ENCODE measurements at regions not wholly inside any gene's neighbourhood (a gene's known extent, or its start where the extent isn't known, plus 50 kb on each side); places are given as distances from the start of the nearest gene placed in this dataset.

DNA sequence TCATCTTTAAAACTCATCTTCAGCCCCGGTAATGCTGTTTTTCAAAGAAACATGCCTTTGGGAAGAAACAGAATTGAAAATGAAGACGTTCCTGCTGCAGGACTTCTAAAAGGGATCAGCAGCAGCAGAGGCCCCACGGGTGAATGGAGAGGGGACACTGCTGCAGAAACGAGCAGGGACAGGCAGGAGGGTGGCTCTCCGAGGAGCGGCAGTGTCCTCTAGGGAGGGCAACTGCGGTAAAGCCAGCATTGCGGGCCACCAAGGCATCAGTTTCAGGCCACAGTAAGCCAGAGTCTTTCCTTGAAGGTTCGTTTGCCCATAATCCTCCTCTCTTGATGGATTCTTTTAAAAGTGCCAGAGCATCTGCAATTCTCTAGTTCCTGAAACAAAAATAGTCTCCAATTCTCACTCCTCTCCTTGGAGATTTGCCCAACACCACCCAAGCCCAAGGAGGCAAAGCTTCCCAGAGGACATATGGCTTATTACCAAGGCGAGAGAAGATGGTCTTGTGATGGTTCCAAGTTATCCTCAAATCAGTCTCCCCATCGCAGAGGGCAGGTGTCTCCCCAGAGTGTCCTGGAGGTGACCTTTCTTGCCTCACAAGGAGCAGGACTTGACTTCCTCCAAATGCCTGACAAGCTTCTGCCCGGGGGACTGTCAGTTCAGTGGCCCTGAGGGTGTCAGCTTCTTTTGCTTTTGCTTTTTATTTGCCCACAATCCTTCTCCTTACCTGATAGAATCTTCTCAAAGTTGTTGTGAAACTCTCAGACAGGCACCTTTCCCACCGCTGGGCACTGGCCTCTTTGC, 341.1 kb upstream of the B3GAT1 start:
- TF ChIP-seq, protein P1, sequence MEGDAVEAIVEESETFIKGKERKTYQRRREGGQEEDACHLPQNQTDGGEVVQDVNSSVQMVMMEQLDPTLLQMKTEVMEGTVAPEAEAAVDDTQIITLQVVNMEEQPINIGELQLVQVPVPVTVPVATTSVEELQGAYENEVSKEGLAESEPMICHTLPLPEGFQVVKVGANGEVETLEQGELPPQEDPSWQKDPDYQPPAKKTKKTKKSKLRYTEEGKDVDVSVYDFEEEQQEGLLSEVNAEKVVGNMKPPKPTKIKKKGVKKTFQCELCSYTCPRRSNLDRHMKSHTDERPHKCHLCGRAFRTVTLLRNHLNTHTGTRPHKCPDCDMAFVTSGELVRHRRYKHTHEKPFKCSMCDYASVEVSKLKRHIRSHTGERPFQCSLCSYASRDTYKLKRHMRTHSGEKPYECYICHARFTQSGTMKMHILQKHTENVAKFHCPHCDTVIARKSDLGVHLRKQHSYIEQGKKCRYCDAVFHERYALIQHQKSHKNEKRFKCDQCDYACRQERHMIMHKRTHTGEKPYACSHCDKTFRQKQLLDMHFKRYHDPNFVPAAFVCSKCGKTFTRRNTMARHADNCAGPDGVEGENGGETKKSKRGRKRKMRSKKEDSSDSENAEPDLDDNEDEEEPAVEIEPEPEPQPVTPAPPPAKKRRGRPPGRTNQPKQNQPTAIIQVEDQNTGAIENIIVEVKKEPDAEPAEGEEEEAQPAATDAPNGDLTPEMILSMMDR (IDR thresholded peaks at IDR 0.05): no peak
- TF ChIP-seq POLR2A (IDR thresholded peaks at IDR 0.05): no peak
- TF ChIP-seq EP300 (IDR thresholded peaks at IDR 0.05): no peak
